SK-N-SH (cell line): ENCODE measurements at regions not wholly inside any gene's neighbourhood (a gene's known extent, or its start where the extent isn't known, plus 50 kb on each side); places are given as distances from the start of the nearest gene placed in this dataset.

ENCODE experiments used
- CTCF ChIA-PET: fragments of 300-600, 350-600 bp; formaldehyde crosslinking; extraction: SDS; loops from one replicate; lab custom pipeline; 2021; lab: Yijun Ruan, JAX
- POLR2A ChIA-PET: fragments of 350-600 bp; sonication (Branson Sonifier 250); formaldehyde crosslinking; extraction: SDS; loops from one replicate; lab custom pipeline; 2020; ENCODE audit warnings: antibody characterized with exemption, inconsistent platforms; lab: Yijun Ruan, JAX
- DNase-seq: peaks from one replicate; pipeline ENCODE4 v3.0.0; 2012
- H2AFZ ChIP-seq: fragments of 200-600 bp; sonication (generic); 2 replicates; pipeline ENCODE4 v1.8.1; 2016; ENCODE audit warnings: antibody characterized with exemption, mild to moderate bottlenecking, low read depth
- H3F3A ChIP-seq: fragments of 200-600 bp; sonication (generic); replicated peaks from 2 replicates; pipeline ENCODE3; 2016; ENCODE audit warnings: antibody characterized with exemption, mild to moderate bottlenecking; ENCODE audit not compliant: insufficient read depth
- H3K27ac ChIP-seq, 2 experiments: fragments of 200-500 bp in 1 of 2; fragments of 200-600 bp in 1 of 2; sonication (Bioruptor generic) in 1 of 2; sonication (generic), shearing (Covaris generic) in 1 of 2; 2 replicates each; pipeline versions ENCODE4 v1.5.1 to v1.6.1; 2014 to 2016; ENCODE audit warnings: low read depth in 2 of 2, inconsistent platforms in 1 of 2, low read length in 1 of 2, mild to moderate bottlenecking in 1 of 2, mixed read lengths in 1 of 2
- H3K27me3 ChIP-seq: fragments of 200-600 bp; sonication (generic), shearing (Covaris generic); 2 replicates; pipeline ENCODE4 v1.6.1; 2016; ENCODE audit warnings: mixed run types; ENCODE audit not compliant: insufficient read depth
- H3K36me3 ChIP-seq, 2 experiments: fragments of 200-500 bp in 1 of 2; fragments of 200-600 bp in 1 of 2; sonication (Bioruptor generic) in 1 of 2; sonication (generic) in 1 of 2; replicated peaks in 1 of 2; 2 replicates each; pipeline versions ENCODE3 to v1.5.1; 2014 to 2016; ENCODE audit warnings: low read length in 1 of 2, mild to moderate bottlenecking in 1 of 2; ENCODE audit not compliant: insufficient read depth in 2 of 2, control insufficient read depth in 1 of 2
- H3K4me1 ChIP-seq, 2 experiments: fragments of 200-500 bp in 1 of 2; fragments of 200-600 bp in 1 of 2; sonication (Bioruptor generic) in 1 of 2; sonication (generic), shearing (Covaris generic) in 1 of 2; 2 replicates each; pipeline versions ENCODE4 v1.5.1 to v1.6.1; 2014 to 2016; ENCODE audit warnings: low read depth in 1 of 2, low read length in 1 of 2, mixed run types in 1 of 2; ENCODE audit not compliant: insufficient read depth in 2 of 2, control insufficient read depth in 1 of 2
- H3K4me2 ChIP-seq: fragments of 200-600 bp; sonication (generic), shearing (Covaris generic); 2 replicates; pipeline ENCODE4 v1.6.1; 2017; ENCODE audit warnings: mixed run types
- H3K4me3 ChIP-seq, 2 experiments: fragments of 200-500 bp in 1 of 2; fragments of 200-600 bp in 1 of 2; sonication (Bioruptor generic) in 1 of 2; sonication (generic), shearing (Covaris generic) in 1 of 2; 2 replicates each; pipeline versions ENCODE4 v1.5.1 to v1.8.1; 2014 to 2016; ENCODE audit warnings: low read depth in 2 of 2, inconsistent platforms in 1 of 2, low read length in 1 of 2, mild to moderate bottlenecking in 1 of 2, mixed read lengths in 1 of 2, moderate library complexity in 1 of 2
- H3K79me2 ChIP-seq: fragments of 200-600 bp; sonication (generic); 2 replicates; pipeline ENCODE4 v1.8.1; 2017; ENCODE audit warnings: mild to moderate bottlenecking; ENCODE audit not compliant: insufficient read depth
- H3K9ac ChIP-seq: fragments of 200-600 bp; sonication (generic); 2 replicates; pipeline ENCODE4 v1.6.1; 2017; ENCODE audit warnings: mixed run types
- H3K9me2 ChIP-seq: fragments of 200-600 bp; sonication (generic); 2 replicates; pipeline ENCODE4 v1.6.1; 2017; ENCODE audit warnings: mixed run types
- H3K9me3 ChIP-seq: fragments of 200-600 bp; sonication (generic); 2 replicates; pipeline ENCODE4 v1.6.1; 2017; ENCODE audit warnings: mixed run types, mild to moderate bottlenecking, moderate library complexity
- H4K20me1 ChIP-seq: fragments of 200-600 bp; sonication (generic); 2 replicates; pipeline ENCODE4 v1.6.1; 2017; ENCODE audit warnings: mild to moderate bottlenecking, mixed run types; ENCODE audit not compliant: insufficient read depth
- CHD2 ChIP-seq: fragments of 150-350 bp; IDR thresholded peaks from 2 replicates; pipeline ENCODE4 v1.6.1; 2018; ENCODE audit warnings: low read length; ENCODE audit not compliant: partially characterized antibody
- ELF1 ChIP-seq: IDR thresholded peaks from 2 replicates; pipeline ENCODE4 v1.4.0; 2012
- EP300 ChIP-seq, 2 experiments: IDR thresholded peaks; 2 replicates each; pipeline versions ENCODE4 v1.4.0 to v1.6.1; 2012; ENCODE audit warnings: borderline replicate concordance in 1 of 2, low read depth in 1 of 2, low read length in 1 of 2
- FOXJ3 ChIP-seq: sonication (generic); formaldehyde crosslinking; IDR thresholded peaks from 2 replicates; pipeline ENCODE4 v1.5.1; 2020; ENCODE audit warnings: mild to moderate bottlenecking, missing genetic modification reagents
- FOXM1 ChIP-seq: IDR thresholded peaks from 2 replicates; pipeline ENCODE4 v1.4.0; 2012; ENCODE audit warnings: low read depth, mild to moderate bottlenecking
- GABPA ChIP-seq: IDR thresholded peaks from 2 replicates; pipeline ENCODE4 v1.4.0; 2012; ENCODE audit warnings: low read depth, mild to moderate bottlenecking
- GATA2 ChIP-seq: sonication (generic); formaldehyde crosslinking; IDR thresholded peaks from 2 replicates; pipeline ENCODE4 v1.5.0; 2020; ENCODE audit warnings: mild to moderate bottlenecking, missing genetic modification reagents
- IRF3 ChIP-seq: fragments of 150-350 bp; IDR thresholded peaks from 2 replicates; pipeline ENCODE4 v1.6.1; 2016; ENCODE audit warnings: mild to moderate bottlenecking, low read depth, low read length
- JUND ChIP-seq: IDR thresholded peaks from 2 replicates; pipeline ENCODE4 v1.4.0; 2012
- MAX ChIP-seq: IDR thresholded peaks from 2 replicates; pipeline ENCODE4 v1.4.0; 2012; ENCODE audit warnings: low read depth
- MEF2A ChIP-seq: IDR thresholded peaks from 2 replicates; pipeline ENCODE4 v1.4.0; 2012; ENCODE audit warnings: low read depth, borderline replicate concordance
- MXI1 ChIP-seq: IDR thresholded peaks from 2 replicates; pipeline ENCODE4 v1.6.1; 2012; ENCODE audit warnings: mild to moderate bottlenecking, low read depth, low read length, improper control_type of control experiment
- NFIC ChIP-seq: IDR thresholded peaks from 2 replicates; pipeline ENCODE4 v1.4.0; 2012; ENCODE audit warnings: borderline replicate concordance
- PBX3 ChIP-seq: IDR thresholded peaks from 2 replicates; pipeline ENCODE4; 2012
- POLR2AphosphoS5 ChIP-seq: IDR thresholded peaks from 2 replicates; pipeline ENCODE4 v1.6.1; 2012; ENCODE audit warnings: low read depth, low read length
- RCOR1 ChIP-seq: fragments of 150-350 bp; IDR thresholded peaks from 2 replicates; pipeline ENCODE4 v1.6.1; 2017; ENCODE audit warnings: antibody characterized with exemption, low read length
- RFX5 ChIP-seq: IDR thresholded peaks from 2 replicates; pipeline ENCODE4 v1.6.1; 2012; ENCODE audit warnings: mild to moderate bottlenecking, improper control_type of control experiment, low read length
- SIN3A ChIP-seq: IDR thresholded peaks from 2 replicates; pipeline ENCODE4 v1.6.1; 2012; ENCODE audit warnings: low read depth, mild to moderate bottlenecking, low read length, moderate library complexity, borderline replicate concordance
- SMC3 ChIP-seq: IDR thresholded peaks from 2 replicates; pipeline ENCODE4 v1.6.1; 2012; ENCODE audit warnings: low read depth, low read length, improper control_type of control experiment
- TEAD4 ChIP-seq: IDR thresholded peaks from 2 replicates; pipeline ENCODE4 v1.4.0; 2012; ENCODE audit warnings: mild to moderate bottlenecking, borderline replicate concordance; ENCODE audit not compliant: insufficient read depth
- USF1 ChIP-seq: IDR thresholded peaks from 2 replicates; pipeline ENCODE4 v1.4.0; 2012; ENCODE audit warnings: low read depth, borderline replicate concordance
- YY1 ChIP-seq: IDR thresholded peaks from 2 replicates; pipeline ENCODE4 v1.4.0; 2012; ENCODE audit warnings: low read depth, mild to moderate bottlenecking
- WGBS: methylation state at CpG from one replicate; pipeline ENCODE4 v1.1.6; 2017; ENCODE audit warnings: low lambda C conversion rate; 5-methylcytosine and 5-hydroxymethylcytosine counted together

- ChIA-PET POLR2A (no interaction called here), CTCF (interaction anchor here (0.6 kb wide), 2 partner anchors 157 to 1702 kb away, joined by 3 read pairs; no protein-coding TSS in a partner anchor)
- Histone ChIP-seq H3K79me2 (no peaks in the 10 kb centered on the region), H3K4me3 (no peak overlapping the region), H2AFZ (no peak overlapping the region), H3K27ac (no peak overlapping the region), H3K9me3 (no peaks in the 10 kb centered on the region), H4K20me1 (no peaks in the 10 kb centered on the region), H3F3A (peaks cover 4% of the 10 kb centered on the region), H3K9me2 (no peaks in the 10 kb centered on the region), H3K9ac (no peak overlapping the region), H3K4me2 (no peak overlapping the region), H3K4me1 (no peaks in the 10 kb centered on the region), H3K36me3 (no peaks in the 10 kb centered on the region), H3K27me3 (no peaks in the 10 kb centered on the region)
- no peak for TF ChIP-seq CHD2
- TF ChIP-seq MAX: no peak
- no peak for TF ChIP-seq ELF1
- TF ChIP-seq IRF3: no peak
- TF ChIP-seq FOXM1: no peak
- TF ChIP-seq POLR2AphosphoS5: no peak
- no peak for TF ChIP-seq MEF2A
- TF ChIP-seq EP300 (IDR thresholded peaks at IDR 0.05; ENCODE audit: borderline replicate concordance in 1 of 2, low read depth in 1 of 2, low read length in 1 of 2): no peak
- TF ChIP-seq SMC3: no peak
- no peak for TF ChIP-seq PBX3
- TF ChIP-seq USF1: no peak
- no peak for TF ChIP-seq FOXJ3 (CRISPR knock-in tag)
- TF ChIP-seq NFIC: no peak
- TF ChIP-seq MXI1: no peak
- DNase-seq: no peak
- 76% methylated on average over 7 of the region's 7 CpGs for WGBS
These were observed 404.9 kb upstream of the SYT4 start for GRCh38 chr18:43682196-43682595.

GRCh38 chr18:43686709-43687108 is 409.4 kb upstream of the SYT4 start:
- no peaks in the 10 kb centered on the region for H3K9me3 ChIP-seq
- DNase-seq: no peak
- H4K20me1 ChIP-seq: no peaks in the 10 kb centered on the region
- 90% methylated on average over 1 of the region's 1 CpG for WGBS
- no peaks in the 10 kb centered on the region for H3K79me2 ChIP-seq
- peaks cover 4% of the 10 kb centered on the region for H3F3A ChIP-seq
- no peak overlapping the region for H3K27ac ChIP-seq
- ChIA-PET CTCF (no interaction called here), POLR2A (no interaction called here)
- H3K4me2 ChIP-seq: no peak overlapping the region
- no peaks in the 10 kb centered on the region for H3K36me3 ChIP-seq
- no peaks in the 10 kb centered on the region for H3K27me3 ChIP-seq
- H3K9me2 ChIP-seq: no peaks in the 10 kb centered on the region
- no peak overlapping the region for H2AFZ ChIP-seq
- H3K9ac ChIP-seq: no peak overlapping the region
- no peak overlapping the region for H3K4me3 ChIP-seq
- H3K4me1 ChIP-seq: no peaks in the 10 kb centered on the region
- TF ChIP-seq GABPA (no peak), CHD2 (no peak), RCOR1 (no peak), MEF2A (no peak), ELF1 (no peak), FOXJ3 (CRISPR knock-in tag) (no peak), TEAD4 (no peak), NFIC (no peak), JUND (no peak), FOXM1 (no peak), SIN3A (no peak), GATA2 (CRISPR knock-in tag) (no peak), USF1 (no peak), YY1 (no peak), RFX5 (no peak)
